ENCODE measurements at regions not wholly inside any gene's neighbourhood (a gene's known extent, or its start where the extent isn't known, plus 50 kb on each side); places are given as distances from the start of the nearest gene placed in this dataset.

- Histone ChIP-seq H3K36me3 (ENCODE audit: control insufficient read depth, insufficient read depth, low read length) (no peaks in the 10 kb centered on the region), H3K23ac (ENCODE audit: low read length) (no peak overlapping the region), H3K27ac (ENCODE audit: low read depth, low read length) (no peak overlapping the region), H3K9ac (ENCODE audit: low read length) (no peak overlapping the region), H3K18ac (ENCODE audit: low read length) (no peak overlapping the region), H3K4me2 (ENCODE audit: low read length) (no peak overlapping the region), H3K79me2 (ENCODE audit: control insufficient read depth, insufficient read depth, low read length) (no peaks in the 10 kb centered on the region), H3K27me3 (ENCODE audit: insufficient read depth, low read length, poor library complexity) (no peaks in the 10 kb centered on the region), H2BK120ac (ENCODE audit: low read depth, low read length) (no peak overlapping the region), H4K8ac (ENCODE audit: low read depth, low read length) (no peak overlapping the region), H3K4ac (ENCODE audit: low read depth, low read length) (no peak overlapping the region), H3K79me1 (ENCODE audit: low read length) (no peaks in the 10 kb centered on the region), H2AK5ac (ENCODE audit: low read length) (no peak overlapping the region), H2BK5ac (ENCODE audit: low read length) (no peak overlapping the region), H3K4me1 (ENCODE audit: control insufficient read depth, low read depth, low read length) (no peaks in the 10 kb centered on the region), H3K56ac (ENCODE audit: low read length) (no peak overlapping the region), H2BK15ac (replicated peaks; ENCODE audit: low read depth) (no peak overlapping the region), H3K4me3 (ENCODE audit: low read length) (no peak overlapping the region), H4K5ac (ENCODE audit: low read length) (no peak overlapping the region)
- WGBS (ENCODE audit: extremely low coverage, insufficient coverage, low lambda C conversion rate): no CpG with 5 or more reads among the region's 2 CpGs
- DNase-seq: no peak
These were observed 478.3 kb upstream of the PPP2R3A start for GRCh38 chr3:135487261-135487660.

DNA sequence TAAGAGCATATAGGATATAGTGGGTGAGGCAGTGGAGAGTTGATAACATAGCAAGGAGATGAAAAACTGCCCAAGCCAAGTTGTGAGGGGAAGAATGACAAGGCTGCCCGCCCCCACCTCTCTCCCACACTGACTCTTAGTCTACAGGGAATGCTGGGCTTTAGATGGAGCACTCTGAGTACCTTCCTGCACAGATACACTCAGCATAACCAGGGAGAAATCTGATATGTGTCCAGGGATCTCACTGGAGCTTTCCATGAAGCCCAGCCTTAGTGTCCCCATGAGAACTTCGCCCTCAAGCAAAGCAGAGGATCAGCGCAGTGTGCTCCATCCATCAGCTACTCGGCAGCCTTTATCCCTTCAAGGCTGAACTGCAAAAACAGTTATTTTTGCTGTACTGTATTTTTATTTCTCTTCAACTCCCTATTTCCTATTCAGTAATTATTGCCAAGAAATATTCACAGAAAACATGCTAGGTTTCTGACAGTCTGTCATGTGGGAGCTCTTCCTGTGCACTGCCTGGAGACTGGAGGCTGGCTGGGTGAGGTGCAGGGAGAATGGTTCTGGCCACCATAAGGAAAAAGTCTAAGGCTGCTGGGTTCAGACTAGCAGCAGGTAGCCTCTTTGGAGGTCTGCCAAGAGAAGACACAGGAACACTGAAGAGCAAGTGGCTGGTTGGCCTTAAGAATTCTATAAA lies 475.2 kb upstream of the PPP2R3A start:
- WGBS (ENCODE audit: extremely low coverage, insufficient coverage, low lambda C conversion rate): no CpG with 5 or more reads among the region's 4 CpGs
- Histone ChIP-seq H2BK15ac (replicated peaks; ENCODE audit: low read depth) (no peak overlapping the region), H3K18ac (ENCODE audit: low read length) (no peak overlapping the region), H3K4me1 (ENCODE audit: control insufficient read depth, low read depth, low read length) (no peaks in the 10 kb centered on the region), H3K23ac (ENCODE audit: low read length) (no peak overlapping the region), H2AK5ac (ENCODE audit: low read length) (no peak overlapping the region), H2BK120ac (ENCODE audit: low read depth, low read length) (no peak overlapping the region), H3K4me3 (ENCODE audit: low read length) (no peak overlapping the region), H3K79me1 (ENCODE audit: low read length) (no peaks in the 10 kb centered on the region), H3K9ac (ENCODE audit: low read length) (no peak overlapping the region), H3K4ac (ENCODE audit: low read depth, low read length) (no peak overlapping the region), H3K56ac (ENCODE audit: low read length) (no peak overlapping the region), H3K79me2 (ENCODE audit: control insufficient read depth, insufficient read depth, low read length) (no peaks in the 10 kb centered on the region), H3K27ac (ENCODE audit: low read depth, low read length) (no peak overlapping the region), H3K4me2 (ENCODE audit: low read length) (no peak overlapping the region), H4K5ac (ENCODE audit: low read length) (no peak overlapping the region), H4K8ac (ENCODE audit: low read depth, low read length) (no peak overlapping the region), H2BK5ac (ENCODE audit: low read length) (no peak overlapping the region), H3K36me3 (ENCODE audit: control insufficient read depth, insufficient read depth, low read length) (no peaks in the 10 kb centered on the region), H3K27me3 (ENCODE audit: insufficient read depth, low read length, poor library complexity) (no peaks in the 10 kb centered on the region)
- no peak for DNase-seq

GRCh38 chr3:135491491-135492205 lies 473.9 kb upstream of the PPP2R3A start:
- H3K27me3 ChIP-seq (ENCODE audit: insufficient read depth, low read length, poor library complexity): no peaks in the 10 kb centered on the region
- no peak overlapping the region for H3K23ac ChIP-seq (ENCODE audit: low read length)
- H3K79me1 ChIP-seq (ENCODE audit: low read length): no peaks in the 10 kb centered on the region
- no peak overlapping the region for H3K27ac ChIP-seq (ENCODE audit: low read depth, low read length)
- no peak overlapping the region for H2AK5ac ChIP-seq (ENCODE audit: low read length)
- peak; percentile 25 for DNase-seq
- H3K4ac ChIP-seq (ENCODE audit: low read depth, low read length): no peak overlapping the region
- H3K36me3 ChIP-seq (ENCODE audit: control insufficient read depth, insufficient read depth, low read length): no peaks in the 10 kb centered on the region
- H2BK15ac ChIP-seq (replicated peaks; ENCODE audit: low read depth): no peak overlapping the region
- no peak overlapping the region for H3K4me3 ChIP-seq (ENCODE audit: low read length)
- H3K79me2 ChIP-seq (ENCODE audit: control insufficient read depth, insufficient read depth, low read length): no peaks in the 10 kb centered on the region
- H3K4me2 ChIP-seq (ENCODE audit: low read length): no peak overlapping the region
- H3K4me1 ChIP-seq (ENCODE audit: control insufficient read depth, low read depth, low read length): no peaks in the 10 kb centered on the region
- H2BK120ac ChIP-seq (ENCODE audit: low read depth, low read length): no peak overlapping the region
- no peak overlapping the region for H4K8ac ChIP-seq (ENCODE audit: low read depth, low read length)
- H3K9ac ChIP-seq (ENCODE audit: low read length): no peak overlapping the region
- no peak overlapping the region for H2BK5ac ChIP-seq (ENCODE audit: low read length)
- WGBS (ENCODE audit: extremely low coverage, insufficient coverage, low lambda C conversion rate): no CpG with 5 or more reads among the region's 5 CpGs
- H3K56ac ChIP-seq (ENCODE audit: low read length): no peak overlapping the region
- no peak overlapping the region for H4K5ac ChIP-seq (ENCODE audit: low read length)
- H3K18ac ChIP-seq (ENCODE audit: low read length): no peak overlapping the region

DNA sequence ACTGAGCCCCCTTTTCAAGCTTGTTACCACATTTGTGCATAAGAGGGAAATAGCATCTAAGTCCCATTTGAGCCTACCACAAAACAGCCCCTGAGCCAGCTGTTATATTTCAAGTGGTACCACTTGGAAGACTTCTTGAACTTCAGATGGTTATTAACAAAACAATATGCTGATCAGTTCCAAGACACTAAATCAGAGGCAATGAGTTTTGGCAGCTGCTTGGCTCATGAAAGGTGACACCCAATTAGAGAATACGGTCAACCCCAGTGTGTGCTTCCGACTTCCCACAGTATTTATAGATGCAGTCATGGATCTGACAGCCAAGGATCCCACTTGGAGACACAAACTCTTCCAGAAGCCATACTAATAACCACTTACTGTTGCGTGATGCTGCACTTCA lies 469.6 kb upstream of the PPP2R3A start:
- no peaks in the 10 kb centered on the region for H3K27me3 ChIP-seq (ENCODE audit: insufficient read depth, low read length, poor library complexity)
- H2BK5ac ChIP-seq (ENCODE audit: low read length): no peak overlapping the region
- no peak overlapping the region for H3K27ac ChIP-seq (ENCODE audit: low read depth, low read length)
- no peak overlapping the region for H2BK120ac ChIP-seq (ENCODE audit: low read depth, low read length)
- no peak overlapping the region for H3K4ac ChIP-seq (ENCODE audit: low read depth, low read length)
- no CpG with 5 or more reads among the region's 3 CpGs for WGBS (ENCODE audit: extremely low coverage, insufficient coverage, low lambda C conversion rate)
- H4K5ac ChIP-seq (ENCODE audit: low read length): no peak overlapping the region
- H3K9ac ChIP-seq (ENCODE audit: low read length): no peak overlapping the region
- no peaks in the 10 kb centered on the region for H3K36me3 ChIP-seq (ENCODE audit: control insufficient read depth, insufficient read depth, low read length)
- H2AK5ac ChIP-seq (ENCODE audit: low read length): no peak overlapping the region
- H3K4me3 ChIP-seq (ENCODE audit: low read length): no peak overlapping the region
- no peak overlapping the region for H4K8ac ChIP-seq (ENCODE audit: low read depth, low read length)
- no peak overlapping the region for H3K18ac ChIP-seq (ENCODE audit: low read length)
- H3K23ac ChIP-seq (ENCODE audit: low read length): no peak overlapping the region
- H2BK15ac ChIP-seq (replicated peaks; ENCODE audit: low read depth): no peak overlapping the region
- H3K4me2 ChIP-seq (ENCODE audit: low read length): no peak overlapping the region
- no peak for DNase-seq
- no peaks in the 10 kb centered on the region for H3K79me1 ChIP-seq (ENCODE audit: low read length)
- H3K56ac ChIP-seq (ENCODE audit: low read length): no peak overlapping the region
- no peaks in the 10 kb centered on the region for H3K4me1 ChIP-seq (ENCODE audit: control insufficient read depth, low read depth, low read length)
- no peaks in the 10 kb centered on the region for H3K79me2 ChIP-seq (ENCODE audit: control insufficient read depth, insufficient read depth, low read length)

DNA sequence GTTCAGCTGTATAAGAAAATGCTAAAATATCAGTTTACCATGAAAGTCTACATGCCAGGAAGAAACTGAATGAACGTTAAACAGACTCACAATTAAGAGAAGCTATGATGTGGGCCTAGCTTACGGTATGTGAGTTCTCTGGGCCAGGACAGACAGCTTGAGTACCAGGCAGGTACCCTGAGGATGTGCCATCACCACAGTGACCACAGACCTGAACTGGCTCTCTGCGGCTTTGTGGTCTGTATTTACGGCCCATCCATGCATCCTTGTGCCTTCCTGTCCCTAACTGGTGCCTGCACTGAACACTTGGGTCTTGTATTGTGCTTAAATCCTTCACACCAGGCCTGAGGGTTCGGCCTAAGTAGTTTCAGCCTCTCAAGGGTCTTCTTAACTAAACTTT lies 467.5 kb upstream of the PPP2R3A start:
- Histone ChIP-seq H3K27me3 (ENCODE audit: insufficient read depth, low read length, poor library complexity) (no peaks in the 10 kb centered on the region), H4K8ac (ENCODE audit: low read depth, low read length) (no peak overlapping the region), H2BK5ac (ENCODE audit: low read length) (no peak overlapping the region), H3K4me1 (ENCODE audit: control insufficient read depth, low read depth, low read length) (no peaks in the 10 kb centered on the region), H3K4ac (ENCODE audit: low read depth, low read length) (no peak overlapping the region), H3K4me2 (ENCODE audit: low read length) (no peak overlapping the region), H3K79me1 (ENCODE audit: low read length) (no peaks in the 10 kb centered on the region), H2AK5ac (ENCODE audit: low read length) (no peak overlapping the region), H3K36me3 (ENCODE audit: control insufficient read depth, insufficient read depth, low read length) (no peaks in the 10 kb centered on the region), H3K9ac (ENCODE audit: low read length) (no peak overlapping the region), H4K5ac (ENCODE audit: low read length) (no peak overlapping the region), H3K79me2 (ENCODE audit: control insufficient read depth, insufficient read depth, low read length) (no peaks in the 10 kb centered on the region), H3K27ac (ENCODE audit: low read depth, low read length) (no peak overlapping the region), H2BK120ac (ENCODE audit: low read depth, low read length) (no peak overlapping the region), H2BK15ac (replicated peaks; ENCODE audit: low read depth) (no peak overlapping the region), H3K56ac (ENCODE audit: low read length) (no peak overlapping the region), H3K23ac (ENCODE audit: low read length) (no peak overlapping the region), H3K18ac (ENCODE audit: low read length) (no peak overlapping the region), H3K4me3 (ENCODE audit: low read length) (no peak overlapping the region)
- no CpG with 5 or more reads among the region's 5 CpGs for WGBS (ENCODE audit: extremely low coverage, insufficient coverage, low lambda C conversion rate)
- DNase-seq: no peak

Measured in mesendoderm (in vitro differentiated cells).